Effector memory CD8-positive, alpha-beta T cell (primary cell): ENCODE measurements at regions not wholly inside any gene's neighbourhood (a gene's known extent, or its start where the extent isn't known, plus 50 kb on each side); places are given as distances from the start of the nearest gene placed in this dataset.

ENCODE experiments used
- ATAC-seq: fragments of 150-1000 bp; cut with Tn5 transposase; replicated peaks from 2 replicates; pipeline ENCODE4 v1.10.0; 2021; ENCODE audit warnings: mild to moderate bottlenecking, moderate library complexity
- DNase-seq, 3 experiments: peaks; one replicate each; pipeline ENCODE4 v3.0.0; 2021
- H3K27ac Mint-ChIP-seq, 2 donors: one replicate each; pipeline ENCODE4 v1.8.0; 2022; ENCODE audit warnings: mild to moderate bottlenecking in 2 of 2, mixed read lengths in 2 of 2, moderate library complexity in 2 of 2
- H3K27me3 Mint-ChIP-seq, 2 donors: one replicate each; pipeline ENCODE4 v1.8.0; 2022; ENCODE audit warnings: mixed read lengths in 2 of 2
- H3K36me3 Mint-ChIP-seq: one replicate; pipeline ENCODE4 v1.8.0; 2022; ENCODE audit warnings: mild to moderate bottlenecking, moderate library complexity, mixed read lengths; ENCODE audit not compliant: insufficient read depth
- H3K4me1 Mint-ChIP-seq, 2 donors: one replicate each; pipeline ENCODE4 v1.8.0; 2022; ENCODE audit warnings: low read depth in 2 of 2, mixed read lengths in 2 of 2
- H3K4me3 Mint-ChIP-seq, 2 donors: one replicate each; pipeline ENCODE4 v1.8.0; 2022; ENCODE audit warnings: mild to moderate bottlenecking in 2 of 2, mixed read lengths in 2 of 2, moderate library complexity in 2 of 2
- H3K9me3 Mint-ChIP-seq, 2 donors: one replicate each; pipeline ENCODE4 v1.8.0; 2022; ENCODE audit warnings: mixed read lengths in 2 of 2

- Mint-ChIP-seq H3K36me3 (no peaks in the 10 kb centered on the region), H3K4me3 (no peak overlapping the region), H3K27ac (no peak overlapping the region), H3K4me1 (no peaks in the 10 kb centered on the region), H3K27me3 (peaks cover 21 to 22% of the 10 kb centered on the region in 2 donors), H3K9me3 (peaks cover 0 to 2% of the 10 kb centered on the region in 2 donors)
- no peak for ATAC-seq
- no peak for DNase-seq
Observed at GRCh38 chr13:97161582-97162231, 60.4 kb upstream of the MBNL2 start.

GRCh38 chr13:97165502-97166425, 56.4 kb upstream of the MBNL2 start:
- DNase-seq = no peak
- Mint-ChIP-seq H3K4me1 (no peaks in the 10 kb centered on the region), H3K9me3 (peaks cover 0 to 2% of the 10 kb centered on the region in 2 donors), H3K27ac (peak overlapping the region in 1 of 2 donors; percentile 41), H3K27me3 (peaks cover 21 to 33% of the 10 kb centered on the region in 2 donors), H3K36me3 (no peaks in the 10 kb centered on the region), H3K4me3 (no peak overlapping the region)
- no peak for ATAC-seq

- H3K27ac Mint-ChIP-seq = no peak overlapping the region
- H3K27me3 Mint-ChIP-seq = peaks cover 29 to 45% of the 10 kb centered on the region in 2 donors
- H3K4me1 Mint-ChIP-seq = no peaks in the 10 kb centered on the region
- no peak overlapping the region for H3K4me3 Mint-ChIP-seq
- peaks cover 0 to 2% of the 10 kb centered on the region in 2 donors for H3K9me3 Mint-ChIP-seq
- DNase-seq (no peak), ATAC-seq (no peak)
- H3K36me3 Mint-ChIP-seq = no peaks in the 10 kb centered on the region
Observed at GRCh38 chr13:97171136-97171535, 51.0 kb upstream of the MBNL2 start.
